GM18511 (cell line): ENCODE measurements at regions not wholly inside any gene's neighbourhood (a gene's known extent, or its start where the extent isn't known, plus 50 kb on each side); places are given as distances from the start of the nearest gene placed in this dataset.

Source experiments
- ATAC-seq: cut with Tn5 transposase; IDR thresholded peaks from one replicate; pipeline ENCODE4 v1.9.1; 2021; ENCODE audit warnings: mild to moderate bottlenecking, moderate library complexity; ENCODE audit not compliant: unreplicated experiment

DNA sequence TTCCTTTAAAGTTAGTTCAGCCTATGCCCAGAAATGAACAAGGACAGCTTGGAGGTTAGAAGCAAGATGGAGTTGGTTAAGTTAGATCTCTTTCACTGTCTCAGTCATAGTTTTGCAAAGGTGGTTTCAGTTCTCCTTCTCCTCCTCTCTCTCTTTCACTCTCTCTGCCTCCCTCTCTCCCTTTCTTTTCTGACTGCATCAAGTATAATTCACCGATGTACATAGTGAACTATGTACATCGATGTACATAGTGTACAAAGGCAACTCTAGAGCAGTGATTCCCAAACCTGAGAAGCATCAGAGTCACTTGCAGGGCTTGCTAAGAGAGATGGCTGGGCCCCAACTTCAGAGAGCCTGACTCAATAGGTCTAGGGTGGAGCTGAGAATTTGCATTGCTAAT lies 1259.7 kb downstream of the TYW1 start:
- no peak for ATAC-seq

GRCh38 chr7:68258609-68259008 lies 1262.0 kb downstream of the TYW1 start:
- ATAC-seq: no peak

GRCh38 chr7:68265258-68265657 lies 1268.6 kb downstream of the TYW1 start:
- no peak for ATAC-seq

- no peak for ATAC-seq
Observed at GRCh38 chr7:68266004-68266579, 1269.5 kb downstream of the TYW1 start.

- no peak for ATAC-seq
Observed at GRCh38 chr7:68267486-68267885, 1270.9 kb downstream of the TYW1 start.

GRCh38 chr7:68269405-68269804 lies 1272.8 kb downstream of the TYW1 start:
- ATAC-seq: no peak

DNA sequence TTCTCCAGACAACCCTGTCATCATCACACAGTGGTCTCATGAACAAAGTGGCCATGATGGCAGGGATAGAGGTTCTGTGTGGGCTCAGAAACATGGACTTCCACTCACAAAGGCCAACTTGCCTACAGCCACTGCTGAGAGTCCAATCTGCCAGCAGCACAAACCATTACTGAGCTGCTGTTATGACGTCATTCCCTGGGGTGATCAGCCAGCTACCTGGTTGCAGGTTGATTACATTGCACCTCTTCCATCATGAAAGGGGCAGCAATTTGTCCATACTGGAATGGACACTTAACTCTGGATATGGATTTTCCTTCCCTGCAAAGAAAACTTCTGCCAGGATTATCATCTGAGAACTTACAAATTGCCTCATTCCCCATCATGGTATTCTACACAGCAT lies 1275.9 kb downstream of the TYW1 start:
- no peak for ATAC-seq

GRCh38 chr7:68276725-68277124 lies 1280.1 kb downstream of the TYW1 start:
- ATAC-seq: no peak

DNA sequence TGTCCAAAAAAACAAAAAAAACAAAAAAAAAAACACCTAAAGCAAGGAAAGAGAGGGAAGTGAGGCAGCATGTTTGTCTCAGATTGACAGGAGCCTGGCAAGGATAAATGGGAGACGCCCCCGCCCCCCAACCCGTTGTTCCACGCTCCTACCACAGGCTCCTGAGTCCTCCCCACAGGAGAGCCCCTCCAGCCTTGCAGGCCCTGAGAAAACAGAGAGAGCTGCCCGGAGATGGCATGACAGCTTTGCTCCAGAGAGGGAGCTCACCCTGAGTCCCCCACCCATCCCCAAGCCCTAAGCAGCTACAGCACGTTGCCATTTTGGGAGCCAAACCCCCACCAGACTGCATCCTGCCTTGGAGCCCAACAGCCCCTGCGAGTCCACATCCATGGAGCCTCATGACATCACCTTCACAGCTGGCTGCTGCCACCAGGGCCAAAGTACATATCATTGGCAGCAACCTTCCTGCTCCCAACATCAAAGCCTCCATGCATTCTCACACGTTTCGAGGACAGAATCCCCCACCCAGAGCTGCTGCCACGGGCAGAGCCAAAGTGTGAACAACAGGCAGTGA lies 1283.3 kb downstream of the TYW1 start:
- ATAC-seq: no peak

DNA sequence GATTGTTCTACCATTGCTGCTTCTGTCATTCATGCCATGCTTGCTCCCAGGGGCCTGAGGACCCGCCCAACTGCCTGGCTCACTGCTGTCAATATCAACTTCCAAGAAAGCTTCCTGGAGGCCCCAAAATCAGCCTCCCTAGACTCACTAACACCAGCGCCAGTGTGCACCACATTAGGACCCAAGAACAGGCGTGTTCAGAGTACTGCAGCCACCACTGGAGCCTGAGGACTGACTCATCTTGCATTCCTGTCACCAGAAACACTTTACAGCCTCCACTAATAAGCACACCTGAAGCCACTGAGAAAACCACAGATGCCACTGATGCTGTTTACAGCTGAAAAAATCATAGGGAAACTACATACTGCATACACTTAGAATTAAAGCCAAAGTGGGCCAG lies 1284.3 kb downstream of the TYW1 start:
- ATAC-seq: no peak

DNA sequence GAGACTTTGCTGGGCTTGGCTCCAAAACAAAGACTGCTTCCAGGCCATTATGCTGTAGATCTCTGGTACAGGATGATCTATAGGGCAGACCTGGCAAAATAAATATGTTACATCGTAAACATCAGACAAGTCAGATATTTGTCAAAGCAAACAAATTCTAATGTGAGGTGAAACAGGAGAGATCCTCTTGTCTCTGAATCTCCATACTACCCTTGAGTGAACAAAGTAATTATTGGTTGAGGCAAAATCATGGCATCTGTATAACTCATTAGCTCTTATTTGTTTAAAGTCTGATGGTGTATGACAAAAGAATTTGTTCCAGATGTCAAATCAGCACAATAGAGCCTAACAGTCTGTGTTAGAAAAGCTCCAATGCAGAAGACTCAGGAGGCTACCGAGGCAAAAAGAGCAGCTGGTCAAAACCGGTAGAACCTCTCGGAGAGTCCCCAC lies 1291.5 kb downstream of the TYW1 start:
- ATAC-seq: no peak

DNA sequence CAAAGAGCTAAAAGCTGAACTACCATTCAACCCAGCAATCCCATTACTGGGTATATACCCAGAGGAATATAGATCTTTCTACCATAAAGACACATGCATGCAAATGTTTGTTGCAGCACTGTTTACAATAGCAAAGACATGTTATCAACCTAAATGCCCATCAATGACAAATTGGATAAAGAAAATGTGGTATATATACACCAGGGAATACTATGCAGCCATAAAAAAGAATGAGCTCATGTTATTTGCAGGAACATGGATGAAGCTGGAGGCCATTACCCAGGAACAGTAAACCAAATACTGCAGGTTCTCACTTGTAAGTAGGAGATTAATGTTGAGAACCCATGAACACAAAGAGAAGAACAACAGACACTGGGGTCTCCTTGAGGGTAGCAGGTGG lies 1295.1 kb downstream of the TYW1 start:
- no peak for ATAC-seq

DNA sequence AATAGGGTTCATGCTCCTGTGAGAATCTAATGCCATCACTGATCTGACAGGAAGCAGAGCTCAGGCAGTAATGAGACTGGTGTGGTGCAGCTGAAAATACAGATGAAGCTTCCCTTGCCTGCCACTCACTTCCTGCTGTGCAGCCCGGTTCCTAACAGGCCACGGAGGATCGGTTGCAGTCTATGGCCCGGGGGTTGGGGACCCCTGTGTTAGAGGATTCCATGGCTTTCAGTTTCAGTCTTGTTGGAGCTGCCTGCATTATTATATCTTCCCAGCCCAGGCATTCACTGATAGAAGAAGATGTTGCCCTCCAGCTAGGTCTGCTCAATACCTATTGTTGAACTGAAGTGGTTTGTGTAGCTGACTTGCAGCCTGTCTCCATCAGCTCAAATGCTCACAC lies 1298.8 kb downstream of the TYW1 start:
- no peak for ATAC-seq

- ATAC-seq: no peak
Observed at GRCh38 chr7:68304536-68304935, 1293.7 kb upstream of the AUTS2 start.

DNA sequence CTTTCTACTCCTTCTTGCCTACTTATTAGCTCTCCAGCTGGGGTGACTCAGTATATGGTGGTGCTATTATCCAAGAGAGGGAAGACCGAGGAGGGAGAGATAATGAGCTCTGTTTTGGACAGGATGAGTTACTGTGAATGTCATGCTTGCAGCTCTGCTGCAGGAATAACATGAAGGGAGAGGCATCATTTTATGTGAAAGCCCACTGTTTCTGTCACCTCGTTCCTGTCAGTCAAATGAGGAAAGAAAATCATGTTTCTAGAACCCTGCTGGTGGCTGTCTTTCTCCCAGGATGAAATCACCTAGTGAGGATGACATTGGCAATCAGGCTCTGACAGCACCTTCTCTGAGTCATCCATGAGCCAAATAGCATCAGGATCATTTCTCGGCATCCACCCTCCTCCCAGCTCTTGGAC lies 1291.6 kb upstream of the AUTS2 start:
- ATAC-seq: no peak

- ATAC-seq: no peak
Observed at GRCh38 chr7:68309271-68309670, 1289.0 kb upstream of the AUTS2 start.

DNA sequence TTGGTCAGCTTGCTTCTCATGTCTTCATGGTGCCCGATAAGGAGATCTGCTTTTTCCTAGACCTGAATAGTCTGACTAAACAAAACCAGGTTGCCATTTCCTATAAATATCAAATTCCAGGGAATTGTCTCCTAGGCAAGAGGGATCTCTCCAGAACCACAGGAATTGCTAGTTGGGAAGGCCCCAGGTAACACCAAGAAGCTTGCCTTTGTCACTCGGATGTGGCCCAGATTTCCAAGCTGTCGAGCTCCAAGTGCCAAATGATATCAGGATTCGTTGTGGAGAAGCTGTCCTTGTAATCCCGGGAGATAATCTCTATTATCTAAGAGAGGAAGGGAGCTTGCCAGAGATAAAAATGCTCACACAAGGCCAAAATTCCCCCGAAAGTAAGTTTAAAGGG lies 1288.5 kb upstream of the AUTS2 start:
- ATAC-seq: no peak

- no peak for ATAC-seq
Observed at GRCh38 chr7:68311958-68312357, 1286.3 kb upstream of the AUTS2 start.

GRCh38 chr7:68313806-68314205 lies 1284.5 kb upstream of the AUTS2 start:
- no peak for ATAC-seq

DNA sequence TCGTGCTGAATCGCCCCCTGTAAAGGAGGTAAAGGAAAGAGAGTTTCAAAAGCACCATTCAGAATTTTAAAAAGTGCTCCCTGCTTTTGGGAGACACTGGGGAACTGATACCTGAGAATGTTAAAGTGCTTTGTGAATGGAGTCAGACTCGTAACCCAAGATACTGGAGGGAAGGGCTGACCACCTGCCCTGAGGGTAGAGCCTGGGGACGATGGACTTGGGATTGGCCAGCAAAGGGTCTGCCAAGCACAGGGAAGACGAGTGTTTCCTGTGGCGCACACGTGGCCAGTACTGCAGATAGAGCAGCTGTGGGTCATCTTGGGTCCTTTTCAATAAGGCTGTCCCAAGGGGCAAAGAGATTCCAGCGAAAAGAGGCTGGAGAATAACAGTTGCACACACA lies 1284.1 kb upstream of the AUTS2 start:
- ATAC-seq: no peak

- ATAC-seq: no peak
Observed at GRCh38 chr7:68317476-68317875, 1280.8 kb upstream of the AUTS2 start.

GRCh38 chr7:68319061-68319460 lies 1279.2 kb upstream of the AUTS2 start:
- ATAC-seq: no peak

DNA sequence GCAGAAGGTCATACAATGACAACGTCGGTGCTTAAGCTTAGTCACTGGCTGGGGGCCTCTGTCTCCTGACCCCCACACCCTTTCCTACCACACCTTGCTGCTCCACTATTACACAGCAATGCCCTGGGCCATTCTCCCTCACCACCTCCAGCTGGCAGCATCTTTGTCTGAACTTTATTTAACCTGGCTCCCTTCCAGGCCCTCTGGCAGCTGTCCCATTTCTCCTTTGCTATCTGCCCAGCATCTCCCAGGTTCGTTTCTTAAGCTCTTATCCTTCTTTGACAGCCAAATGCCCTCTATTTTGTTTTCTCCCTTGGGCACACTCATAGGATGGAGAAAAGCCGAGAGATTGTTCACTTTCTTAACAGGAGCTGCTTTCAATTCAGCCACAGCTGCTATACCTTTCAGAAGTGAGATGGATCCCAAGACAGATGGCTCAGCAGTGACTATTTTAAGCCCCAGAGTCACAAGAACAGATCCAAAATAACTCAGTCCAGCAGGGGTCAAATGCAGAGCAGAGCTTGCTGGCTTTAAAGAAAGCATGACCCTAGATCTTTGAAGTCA lies 1277.1 kb upstream of the AUTS2 start:
- no peak for ATAC-seq
